HEK293T (cell line): ENCODE measurements at regions not wholly inside any gene's neighbourhood (a gene's known extent, or its start where the extent isn't known, plus 50 kb on each side); places are given as distances from the start of the nearest gene placed in this dataset.

Source experiments
- FOXK2 ChIP-seq: fragments of 450-650 bp; IDR thresholded peaks from 2 replicates; pipeline ENCODE4 v1.6.1; 2016; ENCODE audit warnings: mild to moderate bottlenecking
- TF ChIP-seq, protein P1 (sequence below): fragments of 450-650 bp; IDR thresholded peaks from 2 replicates; pipeline ENCODE4 v1.6.1; 2016

DNA sequence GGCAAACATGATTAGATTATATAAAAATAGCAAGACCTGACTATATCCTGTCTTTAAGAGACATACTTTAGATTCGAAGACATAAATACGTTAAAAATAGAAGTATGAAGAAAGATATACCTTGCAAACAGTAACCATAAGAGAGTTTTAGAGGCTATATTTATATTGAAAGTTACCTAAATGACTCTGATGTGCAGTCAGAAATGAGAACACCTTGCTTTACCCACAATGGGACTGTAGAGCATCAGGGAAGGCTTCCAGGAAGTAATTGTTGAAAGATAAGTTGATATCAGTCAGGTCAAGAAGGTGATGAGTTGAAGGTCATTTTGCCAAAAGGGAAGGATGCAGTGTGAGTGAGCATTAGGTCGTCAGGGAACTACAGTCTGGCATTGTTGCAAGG, 110.2 kb downstream of the NEDD1 start:
- TF ChIP-seq FOXK2, result no peak
- TF ChIP-seq, protein P1, sequence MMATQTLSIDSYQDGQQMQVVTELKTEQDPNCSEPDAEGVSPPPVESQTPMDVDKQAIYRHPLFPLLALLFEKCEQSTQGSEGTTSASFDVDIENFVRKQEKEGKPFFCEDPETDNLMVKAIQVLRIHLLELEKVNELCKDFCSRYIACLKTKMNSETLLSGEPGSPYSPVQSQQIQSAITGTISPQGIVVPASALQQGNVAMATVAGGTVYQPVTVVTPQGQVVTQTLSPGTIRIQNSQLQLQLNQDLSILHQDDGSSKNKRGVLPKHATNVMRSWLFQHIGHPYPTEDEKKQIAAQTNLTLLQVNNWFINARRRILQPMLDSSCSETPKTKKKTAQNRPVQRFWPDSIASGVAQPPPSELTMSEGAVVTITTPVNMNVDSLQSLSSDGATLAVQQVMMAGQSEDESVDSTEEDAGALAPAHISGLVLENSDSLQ, result no peak
